SJSA1 (cell line): ENCODE measurements at regions not wholly inside any gene's neighbourhood (a gene's known extent, or its start where the extent isn't known, plus 50 kb on each side); places are given as distances from the start of the nearest gene placed in this dataset.

Source experiments
- DNase-seq, 2 experiments: peaks; one replicate each; pipeline ENCODE4 v3.0.0-alpha.2; 2015 to 2020; ENCODE audit warnings: low spot score in 2 of 2, low read depth in 1 of 2
- H3K27ac ChIP-seq: fragments of 250-450 bp; sonication (Bioruptor Pico); 2 replicates; pipeline ENCODE4 v1.5.1; 2020; ENCODE audit warnings: mild to moderate bottlenecking, moderate library complexity
- H3K27me3 ChIP-seq: fragments of 250-450 bp; sonication (Bioruptor Pico); replicated peaks from 2 replicates; pipeline ENCODE4 v1.5.1; 2020; ENCODE audit warnings: mild to moderate bottlenecking, moderate library complexity
- H3K36me3 ChIP-seq: fragments of 250-450 bp; sonication (Bioruptor Pico); 2 replicates; pipeline ENCODE4 v1.5.1; 2020; ENCODE audit warnings: mild to moderate bottlenecking
- H3K4me1 ChIP-seq: fragments of 250-450 bp; sonication (Bioruptor Pico); replicated peaks from 2 replicates; pipeline ENCODE4 v1.6.1; 2021; ENCODE audit warnings: mild to moderate bottlenecking
- H3K4me3 ChIP-seq: fragments of 250-450 bp; sonication (Bioruptor Pico); 2 replicates; pipeline ENCODE4 v1.5.1; 2020; ENCODE audit warnings: mild to moderate bottlenecking
- H3K9me3 ChIP-seq: fragments of 250-450 bp; sonication (Bioruptor Pico); replicated peaks from 2 replicates; pipeline ENCODE4 v1.5.1; 2020; ENCODE audit warnings: mild to moderate bottlenecking

GRCh38 chr3:106397006-106397405 lies 528.2 kb upstream of the CBLB start:
- Histone ChIP-seq H3K36me3 (no peaks in the 10 kb centered on the region), H3K4me3 (no peak overlapping the region), H3K4me1 (no peaks in the 10 kb centered on the region), H3K27ac (no peak overlapping the region), H3K27me3 (no peaks in the 10 kb centered on the region), H3K9me3 (no peaks in the 10 kb centered on the region)
- no peak for DNase-seq

- H3K27ac ChIP-seq, result no peak overlapping the region
Measured at GRCh38 chr3:106398891-106399600, 530.2 kb upstream of the CBLB start.

GRCh38 chr3:106399761-106400160 lies 530.9 kb upstream of the CBLB start:
- DNase-seq, result no peak
- H3K9me3 ChIP-seq, result no peaks in the 10 kb centered on the region
- no peak overlapping the region for H3K4me3 ChIP-seq
- H3K36me3 ChIP-seq, result no peaks in the 10 kb centered on the region
- no peak overlapping the region for H3K27ac ChIP-seq
- no peaks in the 10 kb centered on the region for H3K4me1 ChIP-seq
- no peaks in the 10 kb centered on the region for H3K27me3 ChIP-seq

More at GRCh38 chr3:106398891-106399600, 530.2 kb upstream of the CBLB start:
- Histone ChIP-seq H3K4me3 (no peak overlapping the region), H3K9me3 (no peaks in the 10 kb centered on the region), H3K36me3 (no peaks in the 10 kb centered on the region), H3K4me1 (no peaks in the 10 kb centered on the region), H3K27me3 (no peaks in the 10 kb centered on the region)
- DNase-seq, result no peak

GRCh38 chr3:106401666-106402490 lies 533.1 kb upstream of the CBLB start:
- H3K4me3 ChIP-seq, result no peak overlapping the region
- H3K27me3 ChIP-seq, result no peaks in the 10 kb centered on the region
- no peak overlapping the region for H3K27ac ChIP-seq

GRCh38 chr3:106403371-106404145 lies 534.7 kb upstream of the CBLB start:
- H3K4me3 ChIP-seq, result no peak overlapping the region
- H3K27me3 ChIP-seq, result no peaks in the 10 kb centered on the region
- no peak overlapping the region for H3K27ac ChIP-seq
- no peaks in the 10 kb centered on the region for H3K9me3 ChIP-seq
- H3K36me3 ChIP-seq, result no peaks in the 10 kb centered on the region
- no peak for DNase-seq
- H3K4me1 ChIP-seq, result no peaks in the 10 kb centered on the region

More at GRCh38 chr3:106401666-106402490, 533.1 kb upstream of the CBLB start:
- H3K36me3 ChIP-seq, result no peaks in the 10 kb centered on the region
- H3K4me1 ChIP-seq, result no peaks in the 10 kb centered on the region
- no peak for DNase-seq
- H3K9me3 ChIP-seq, result no peaks in the 10 kb centered on the region

GRCh38 chr3:106413683-106414082 lies 544.9 kb upstream of the CBLB start:
- no peak overlapping the region for H3K27ac ChIP-seq
- H3K4me3 ChIP-seq, result no peak overlapping the region
- no peaks in the 10 kb centered on the region for H3K27me3 ChIP-seq
- H3K36me3 ChIP-seq, result no peaks in the 10 kb centered on the region
- H3K9me3 ChIP-seq, result no peaks in the 10 kb centered on the region
- DNase-seq, result no peak
- H3K4me1 ChIP-seq, result no peaks in the 10 kb centered on the region

- Histone ChIP-seq H3K27ac (no peak overlapping the region), H3K4me1 (0 out of 2 replicates have a peak, but pooled peaks cover 6% of the 10 kb centered on the region), H3K36me3 (no peaks in the 10 kb centered on the region), H3K27me3 (no peaks in the 10 kb centered on the region), H3K4me3 (no peak overlapping the region), H3K9me3 (no peaks in the 10 kb centered on the region)
- no peak for DNase-seq
Measured at GRCh38 chr3:106420628-106421027, 551.8 kb upstream of the CBLB start.

GRCh38 chr3:106421426-106421825 lies 552.6 kb upstream of the CBLB start:
- H3K27me3 ChIP-seq, result no peaks in the 10 kb centered on the region
- H3K4me3 ChIP-seq, result no peak overlapping the region
- no peaks in the 10 kb centered on the region for H3K36me3 ChIP-seq
- H3K4me1 ChIP-seq, result 0 out of 2 replicates have a peak, but pooled peaks cover 6% of the 10 kb centered on the region
- H3K9me3 ChIP-seq, result no peaks in the 10 kb centered on the region
- no peak for DNase-seq
- H3K27ac ChIP-seq, result no peak overlapping the region

- no peak overlapping the region for H3K27ac ChIP-seq
- no peaks in the 10 kb centered on the region for H3K27me3 ChIP-seq
- H3K9me3 ChIP-seq, result no peaks in the 10 kb centered on the region
- 0 out of 2 replicates have a peak, but pooled peaks cover 6% of the 10 kb centered on the region for H3K4me1 ChIP-seq
- H3K4me3 ChIP-seq, result no peak overlapping the region
- H3K36me3 ChIP-seq, result no peaks in the 10 kb centered on the region
- no peak for DNase-seq
Measured at GRCh38 chr3:106421909-106422308, 553.1 kb upstream of the CBLB start.

GRCh38 chr3:106423321-106424225 lies 554.8 kb upstream of the CBLB start:
- no peaks in the 10 kb centered on the region for H3K36me3 ChIP-seq
- H3K27ac ChIP-seq, result no peak overlapping the region
- no peaks in the 10 kb centered on the region for H3K27me3 ChIP-seq
- peaks cover 9% of the 10 kb centered on the region for H3K4me1 ChIP-seq
- no peak for DNase-seq
- no peaks in the 10 kb centered on the region for H3K9me3 ChIP-seq
- no peak overlapping the region for H3K4me3 ChIP-seq

GRCh38 chr3:106425026-106425425 lies 556.2 kb upstream of the CBLB start:
- no peaks in the 10 kb centered on the region for H3K27me3 ChIP-seq
- H3K4me3 ChIP-seq, result no peak overlapping the region
- H3K4me1 ChIP-seq, result peaks cover 14% of the 10 kb centered on the region
- H3K9me3 ChIP-seq, result no peaks in the 10 kb centered on the region
- no peak for DNase-seq
- no peak overlapping the region for H3K27ac ChIP-seq
- H3K36me3 ChIP-seq, result no peaks in the 10 kb centered on the region

GRCh38 chr3:106425916-106426315 lies 557.1 kb upstream of the CBLB start:
- Histone ChIP-seq H3K4me1 (peaks cover 14% of the 10 kb centered on the region), H3K4me3 (no peak overlapping the region), H3K27ac (no peak overlapping the region), H3K36me3 (no peaks in the 10 kb centered on the region), H3K9me3 (no peaks in the 10 kb centered on the region), H3K27me3 (no peaks in the 10 kb centered on the region)
- no peak for DNase-seq

- Histone ChIP-seq H3K27me3 (no peaks in the 10 kb centered on the region), H3K9me3 (no peaks in the 10 kb centered on the region), H3K36me3 (no peaks in the 10 kb centered on the region), H3K4me3 (no peak overlapping the region), H3K4me1 (peaks cover 14% of the 10 kb centered on the region), H3K27ac (no peak overlapping the region)
- DNase-seq, result peak; percentile 41 to 52
Measured at GRCh38 chr3:106428565-106428994, 559.8 kb upstream of the CBLB start.
